ENCODE measurements at regions not wholly inside any gene's neighbourhood (a gene's known extent, or its start where the extent isn't known, plus 50 kb on each side); places are given as distances from the start of the nearest gene placed in this dataset.

GRCh38 chr16:50463581-50464324 lies 84.4 kb upstream of the NKD1 start:
- no peak overlapping the region for H3K4me2 ChIP-seq (ENCODE audit: low read depth, low read length, poor library complexity, severe bottlenecking)

GRCh38 chr16:50462793-50463507 lies 85.2 kb upstream of the NKD1 start:
- no peak overlapping the region for H2AFZ ChIP-seq (ENCODE audit: low read length)
- H4K20me1 ChIP-seq (ENCODE audit: insufficient read depth, low read length, poor library complexity, severe bottlenecking) = no peaks in the 10 kb centered on the region
- H3K27me3 ChIP-seq (ENCODE audit: insufficient read depth, low read length, poor library complexity, severe bottlenecking) = no peaks in the 10 kb centered on the region
- no peaks in the 10 kb centered on the region for H3K9me3 ChIP-seq (ENCODE audit: insufficient read depth, low read depth, low read length)
- no peak overlapping the region for H3K4me2 ChIP-seq (ENCODE audit: low read depth, low read length, poor library complexity, severe bottlenecking)
- no peaks in the 10 kb centered on the region for H3K9me2 ChIP-seq (replicated peaks; ENCODE audit: low read depth, low read length)
- H3K36me3 ChIP-seq (ENCODE audit: insufficient read depth, low read length) = no peaks in the 10 kb centered on the region
- TF ChIP-seq, protein P1, sequence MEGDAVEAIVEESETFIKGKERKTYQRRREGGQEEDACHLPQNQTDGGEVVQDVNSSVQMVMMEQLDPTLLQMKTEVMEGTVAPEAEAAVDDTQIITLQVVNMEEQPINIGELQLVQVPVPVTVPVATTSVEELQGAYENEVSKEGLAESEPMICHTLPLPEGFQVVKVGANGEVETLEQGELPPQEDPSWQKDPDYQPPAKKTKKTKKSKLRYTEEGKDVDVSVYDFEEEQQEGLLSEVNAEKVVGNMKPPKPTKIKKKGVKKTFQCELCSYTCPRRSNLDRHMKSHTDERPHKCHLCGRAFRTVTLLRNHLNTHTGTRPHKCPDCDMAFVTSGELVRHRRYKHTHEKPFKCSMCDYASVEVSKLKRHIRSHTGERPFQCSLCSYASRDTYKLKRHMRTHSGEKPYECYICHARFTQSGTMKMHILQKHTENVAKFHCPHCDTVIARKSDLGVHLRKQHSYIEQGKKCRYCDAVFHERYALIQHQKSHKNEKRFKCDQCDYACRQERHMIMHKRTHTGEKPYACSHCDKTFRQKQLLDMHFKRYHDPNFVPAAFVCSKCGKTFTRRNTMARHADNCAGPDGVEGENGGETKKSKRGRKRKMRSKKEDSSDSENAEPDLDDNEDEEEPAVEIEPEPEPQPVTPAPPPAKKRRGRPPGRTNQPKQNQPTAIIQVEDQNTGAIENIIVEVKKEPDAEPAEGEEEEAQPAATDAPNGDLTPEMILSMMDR (conservative IDR thresholded peaks at IDR 0.05; ENCODE audit: low read length) = no peak
- no peak for TF ChIP-seq EZH2phosphoT487 (IDR thresholded peaks at IDR 0.05; ENCODE audit: borderline replicate concordance)
- H3K9ac ChIP-seq (ENCODE audit: low read depth, low read length, poor library complexity, severe bottlenecking) = no peak overlapping the region
- no peak overlapping the region for H3K4me3 ChIP-seq (ENCODE audit: low read length, poor library complexity, severe bottlenecking)
- no peaks in the 10 kb centered on the region for H3F3A ChIP-seq (ENCODE audit: low read depth)
- H3K4me1 ChIP-seq (ENCODE audit: insufficient read depth, low read length, poor library complexity, severe bottlenecking) = no peaks in the 10 kb centered on the region
- no peaks in the 10 kb centered on the region for H3K79me2 ChIP-seq (ENCODE audit: insufficient read depth, low read length)

More at GRCh38 chr16:50463581-50464324, 84.4 kb upstream of the NKD1 start:
- Histone ChIP-seq H3K9me2 (replicated peaks; ENCODE audit: low read depth, low read length) (no peaks in the 10 kb centered on the region), H3K4me1 (ENCODE audit: insufficient read depth, low read length, poor library complexity, severe bottlenecking) (no peaks in the 10 kb centered on the region), H3K36me3 (ENCODE audit: insufficient read depth, low read length) (no peaks in the 10 kb centered on the region), H3K9ac (ENCODE audit: low read depth, low read length, poor library complexity, severe bottlenecking) (no peak overlapping the region), H2AFZ (ENCODE audit: low read length) (no peak overlapping the region), H3K9me3 (ENCODE audit: insufficient read depth, low read depth, low read length) (no peaks in the 10 kb centered on the region), H3K4me3 (ENCODE audit: low read length, poor library complexity, severe bottlenecking) (no peak overlapping the region), H3F3A (ENCODE audit: low read depth) (no peaks in the 10 kb centered on the region), H3K79me2 (ENCODE audit: insufficient read depth, low read length) (no peaks in the 10 kb centered on the region), H4K20me1 (ENCODE audit: insufficient read depth, low read length, poor library complexity, severe bottlenecking) (no peaks in the 10 kb centered on the region), H3K27me3 (ENCODE audit: insufficient read depth, low read length, poor library complexity, severe bottlenecking) (no peaks in the 10 kb centered on the region)
- TF ChIP-seq, protein P1 (conservative IDR thresholded peaks at IDR 0.05; ENCODE audit: low read length) = no peak
- no peak for TF ChIP-seq EZH2phosphoT487 (IDR thresholded peaks at IDR 0.05; ENCODE audit: borderline replicate concordance)

DNA sequence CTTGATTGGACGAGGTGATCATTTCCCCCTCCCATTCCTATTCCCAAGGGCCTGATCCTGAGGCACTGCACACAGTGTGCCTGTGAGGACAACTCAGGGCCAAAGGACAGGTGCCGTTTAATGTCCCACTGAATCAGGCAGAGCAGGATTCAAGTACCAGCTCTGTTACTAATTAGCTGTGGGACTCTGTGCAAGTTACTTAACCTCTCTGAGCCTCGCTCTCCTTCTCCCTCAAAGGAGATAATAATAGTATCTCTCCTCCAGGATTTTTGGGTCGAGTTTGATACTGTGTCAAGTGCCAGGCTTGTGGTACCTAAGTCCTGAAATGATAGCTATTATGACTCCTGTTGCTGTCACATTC lies 86.8 kb upstream of the NKD1 start:
- Histone ChIP-seq H3K27me3 (ENCODE audit: insufficient read depth, low read length, poor library complexity, severe bottlenecking) (no peaks in the 10 kb centered on the region), H3K9ac (ENCODE audit: low read depth, low read length, poor library complexity, severe bottlenecking) (no peak overlapping the region), H3K9me2 (replicated peaks; ENCODE audit: low read depth, low read length) (no peaks in the 10 kb centered on the region), H2AFZ (ENCODE audit: low read length) (no peak overlapping the region), H3K79me2 (ENCODE audit: insufficient read depth, low read length) (no peaks in the 10 kb centered on the region), H3K36me3 (ENCODE audit: insufficient read depth, low read length) (no peaks in the 10 kb centered on the region), H3K4me2 (ENCODE audit: low read depth, low read length, poor library complexity, severe bottlenecking) (no peak overlapping the region), H3K9me3 (ENCODE audit: insufficient read depth, low read depth, low read length) (no peaks in the 10 kb centered on the region), H3K4me3 (ENCODE audit: low read length, poor library complexity, severe bottlenecking) (no peak overlapping the region), H3K4me1 (ENCODE audit: insufficient read depth, low read length, poor library complexity, severe bottlenecking) (no peaks in the 10 kb centered on the region), H4K20me1 (ENCODE audit: insufficient read depth, low read length, poor library complexity, severe bottlenecking) (no peaks in the 10 kb centered on the region), H3F3A (ENCODE audit: low read depth) (no peaks in the 10 kb centered on the region)
- TF ChIP-seq, protein P1 (conservative IDR thresholded peaks at IDR 0.05; ENCODE audit: low read length) = no peak
- no peak for TF ChIP-seq EZH2phosphoT487 (IDR thresholded peaks at IDR 0.05; ENCODE audit: borderline replicate concordance)
